GM18502 (cell line): ENCODE measurements at regions not wholly inside any gene's neighbourhood (a gene's known extent, or its start where the extent isn't known, plus 50 kb on each side); places are given as distances from the start of the nearest gene placed in this dataset.
"Not testable (repeated sequence)": the region's sequence is repeated elsewhere in the genome, so short reads cannot be mapped to it uniquely, and the experiment has no call there.

Experiments
- ATAC-seq: cut with Tn5 transposase; IDR thresholded peaks from one replicate; pipeline ENCODE4 v1.9.1; 2021; ENCODE audit warnings: mild to moderate bottlenecking; ENCODE audit not compliant: unreplicated experiment, poor library complexity

GRCh38 chr6:80543598-80544222 is 437.2 kb downstream of the BCKDHB start:
- ATAC-seq: no peak

GRCh38 chr6:80543151-80543550 is 436.7 kb downstream of the BCKDHB start:
- ATAC-seq: no peak

- ATAC-seq: no peak
These were observed 435.4 kb downstream of the BCKDHB start for GRCh38 chr6:80541886-80542285.

GRCh38 chr6:80541181-80541580 is 434.7 kb downstream of the BCKDHB start:
- ATAC-seq: no peak

- ATAC-seq: no peak
These were observed 434.2 kb downstream of the BCKDHB start for GRCh38 chr6:80540700-80541099.

GRCh38 chr6:80537118-80537972 is 430.9 kb downstream of the BCKDHB start:
- ATAC-seq: no peak

- ATAC-seq: no peak
These were observed 429.6 kb downstream of the BCKDHB start for GRCh38 chr6:80535914-80536565.

- no peak for ATAC-seq
These were observed 425.5 kb downstream of the BCKDHB start for GRCh38 chr6:80531681-80532619.

GRCh38 chr6:80530103-80530502 is 423.6 kb downstream of the BCKDHB start:
- no peak for ATAC-seq

- no peak for ATAC-seq
These were observed 421.6 kb downstream of the BCKDHB start for GRCh38 chr6:80528115-80528514.

- ATAC-seq: no peak
These were observed 421.1 kb downstream of the BCKDHB start for GRCh38 chr6:80527552-80528052.

- no peak for ATAC-seq
These were observed 417.1 kb downstream of the BCKDHB start for GRCh38 chr6:80523531-80523997.

GRCh38 chr6:80523010-80523409 is 416.5 kb downstream of the BCKDHB start:
- no peak for ATAC-seq

GRCh38 chr6:80522576-80522975 is 416.1 kb downstream of the BCKDHB start:
- no peak for ATAC-seq

- ATAC-seq: no peak
These were observed 413.5 kb downstream of the BCKDHB start for GRCh38 chr6:80519811-80520594.

GRCh38 chr6:80517525-80517924 is 411.1 kb downstream of the BCKDHB start:
- ATAC-seq: no peak

- ATAC-seq: not testable (repeated sequence)
These were observed 404.1 kb downstream of the BCKDHB start for GRCh38 chr6:80510521-80510920.

GRCh38 chr6:80508885-80509630 is 402.6 kb downstream of the BCKDHB start:
- no peak for ATAC-seq
